ENCODE measurements at regions not wholly inside any gene's neighbourhood (a gene's known extent, or its start where the extent isn't known, plus 50 kb on each side); places are given as distances from the start of the nearest gene placed in this dataset.

GRCh38 chr9:25480696-25481095, 197.5 kb downstream of the TUSC1 start:
- DNase-seq (ENCODE audit: low spot score), result no peak
- TF ChIP-seq CTCF (IDR thresholded peaks at IDR 0.05), result no peak
- H3K27me3 ChIP-seq (replicated peaks; ENCODE audit: insufficient read depth), result no peaks in the 10 kb centered on the region
- H3K36me3 ChIP-seq, result no peaks in the 10 kb centered on the region
- H3K4me1 ChIP-seq (ENCODE audit: control insufficient read depth in 1 of 2, low read depth in 2 of 2), result no peaks in the 10 kb centered on the region
- no peaks in the 10 kb centered on the region for H3K9me3 ChIP-seq
- H3K4me3 ChIP-seq, result no peak overlapping the region
- H3K27ac ChIP-seq, result no peak overlapping the region
- ATAC-seq (ENCODE audit: insufficient number of reproducible peaks, low FRiP score, low read depth), result no peak

GRCh38 chr9:25472681-25473080, 205.6 kb downstream of the TUSC1 start:
- H3K4me1 ChIP-seq (ENCODE audit: control insufficient read depth in 1 of 2, low read depth in 2 of 2), result no peaks in the 10 kb centered on the region
- ATAC-seq (ENCODE audit: insufficient number of reproducible peaks, low FRiP score, low read depth) (no peak), DNase-seq (ENCODE audit: low spot score) (no peak)
- H3K9me3 ChIP-seq, result no peaks in the 10 kb centered on the region
- H3K27me3 ChIP-seq (replicated peaks; ENCODE audit: insufficient read depth), result no peaks in the 10 kb centered on the region
- no peak overlapping the region for H3K27ac ChIP-seq
- TF ChIP-seq CTCF (IDR thresholded peaks at IDR 0.05), result no peak
- H3K36me3 ChIP-seq, result no peaks in the 10 kb centered on the region
- no peak overlapping the region for H3K4me3 ChIP-seq

- no peak overlapping the region for H3K4me3 ChIP-seq
- no peak for TF ChIP-seq CTCF (IDR thresholded peaks at IDR 0.05)
- H3K4me1 ChIP-seq (ENCODE audit: control insufficient read depth in 1 of 2, low read depth in 2 of 2), result no peaks in the 10 kb centered on the region
- no peak for DNase-seq (ENCODE audit: low spot score)
- H3K9me3 ChIP-seq, result no peaks in the 10 kb centered on the region
- H3K27me3 ChIP-seq (replicated peaks; ENCODE audit: insufficient read depth), result no peaks in the 10 kb centered on the region
- H3K27ac ChIP-seq, result no peak overlapping the region
- no peaks in the 10 kb centered on the region for H3K36me3 ChIP-seq
- ATAC-seq (ENCODE audit: insufficient number of reproducible peaks, low FRiP score, low read depth), result no peak
Measured at GRCh38 chr9:25472085-25472607, 206.1 kb downstream of the TUSC1 start.

- H3K36me3 ChIP-seq, result no peaks in the 10 kb centered on the region
- ATAC-seq (ENCODE audit: insufficient number of reproducible peaks, low FRiP score, low read depth) (no peak), DNase-seq (ENCODE audit: low spot score) (no peak)
- no peaks in the 10 kb centered on the region for H3K27me3 ChIP-seq (replicated peaks; ENCODE audit: insufficient read depth)
- no peaks in the 10 kb centered on the region for H3K4me1 ChIP-seq (ENCODE audit: control insufficient read depth in 1 of 2, low read depth in 2 of 2)
- no peak overlapping the region for H3K4me3 ChIP-seq
- no peaks in the 10 kb centered on the region for H3K9me3 ChIP-seq
- TF ChIP-seq CTCF (IDR thresholded peaks at IDR 0.05), result no peak
- H3K27ac ChIP-seq, result no peak overlapping the region
Measured at GRCh38 chr9:25461416-25461815, 216.8 kb downstream of the TUSC1 start.

GRCh38 chr9:25453875-25454274, 224.4 kb downstream of the TUSC1 start:
- no peak for TF ChIP-seq CTCF (IDR thresholded peaks at IDR 0.05)
- Histone ChIP-seq H3K36me3 (no peaks in the 10 kb centered on the region), H3K9me3 (no peaks in the 10 kb centered on the region), H3K27ac (no peak overlapping the region), H3K4me3 (no peak overlapping the region), H3K4me1 (ENCODE audit: control insufficient read depth in 1 of 2, low read depth in 2 of 2) (no peaks in the 10 kb centered on the region), H3K27me3 (replicated peaks; ENCODE audit: insufficient read depth) (no peaks in the 10 kb centered on the region)
- DNase-seq (ENCODE audit: low spot score) (no peak), ATAC-seq (ENCODE audit: insufficient number of reproducible peaks, low FRiP score, low read depth) (no peak)

Measured in thoracic aorta (tissue), 2 donors.